ENCODE measurements at regions not wholly inside any gene's neighbourhood (a gene's known extent, or its start where the extent isn't known, plus 50 kb on each side); places are given as distances from the start of the nearest gene placed in this dataset.
A peak's percentile ranks its signal among the peaks of the same experiment; 100 is the strongest.

DNA sequence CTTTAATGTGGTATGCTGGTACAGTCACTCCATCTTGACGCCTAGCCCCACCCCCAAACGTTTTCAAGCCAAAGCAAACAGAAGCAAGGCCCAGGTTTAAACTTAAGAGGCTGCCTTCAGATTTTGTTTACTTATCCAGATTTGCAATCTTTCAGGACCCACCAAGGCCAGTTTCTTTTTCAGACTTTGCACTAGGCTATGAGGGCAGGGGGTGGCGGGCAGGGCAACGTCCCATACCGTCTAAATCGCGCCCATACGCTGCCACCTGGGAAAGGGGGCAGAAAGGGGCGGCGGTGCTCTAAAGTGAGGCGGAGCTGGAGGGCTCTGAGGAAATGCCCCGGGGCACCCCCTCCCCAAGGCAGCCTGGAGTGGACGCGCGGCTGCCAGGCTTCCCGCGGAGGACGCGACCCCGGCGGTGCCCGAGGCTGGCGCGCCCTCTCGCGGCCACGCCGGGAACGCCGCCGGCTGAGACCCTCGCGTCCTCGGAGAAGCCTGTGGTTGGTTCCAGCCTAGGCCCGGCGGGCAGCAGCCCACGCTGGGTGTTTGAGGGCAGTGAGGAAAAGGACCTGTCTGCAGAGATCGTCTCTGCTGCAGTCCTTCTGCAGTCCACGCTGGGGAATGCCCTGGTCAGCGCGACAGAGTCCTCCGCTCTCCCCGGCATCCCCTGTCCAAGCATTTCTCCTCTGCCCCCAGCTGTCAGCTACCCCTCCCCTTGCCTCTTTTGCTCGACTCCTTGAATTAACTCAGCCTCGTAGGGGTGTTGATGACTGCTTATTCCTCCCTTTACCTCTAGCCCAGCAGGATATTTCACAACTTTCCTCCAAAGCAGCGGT lies 93.7 kb upstream of the PRNP start:
- TF ChIP-seq, protein P1, sequence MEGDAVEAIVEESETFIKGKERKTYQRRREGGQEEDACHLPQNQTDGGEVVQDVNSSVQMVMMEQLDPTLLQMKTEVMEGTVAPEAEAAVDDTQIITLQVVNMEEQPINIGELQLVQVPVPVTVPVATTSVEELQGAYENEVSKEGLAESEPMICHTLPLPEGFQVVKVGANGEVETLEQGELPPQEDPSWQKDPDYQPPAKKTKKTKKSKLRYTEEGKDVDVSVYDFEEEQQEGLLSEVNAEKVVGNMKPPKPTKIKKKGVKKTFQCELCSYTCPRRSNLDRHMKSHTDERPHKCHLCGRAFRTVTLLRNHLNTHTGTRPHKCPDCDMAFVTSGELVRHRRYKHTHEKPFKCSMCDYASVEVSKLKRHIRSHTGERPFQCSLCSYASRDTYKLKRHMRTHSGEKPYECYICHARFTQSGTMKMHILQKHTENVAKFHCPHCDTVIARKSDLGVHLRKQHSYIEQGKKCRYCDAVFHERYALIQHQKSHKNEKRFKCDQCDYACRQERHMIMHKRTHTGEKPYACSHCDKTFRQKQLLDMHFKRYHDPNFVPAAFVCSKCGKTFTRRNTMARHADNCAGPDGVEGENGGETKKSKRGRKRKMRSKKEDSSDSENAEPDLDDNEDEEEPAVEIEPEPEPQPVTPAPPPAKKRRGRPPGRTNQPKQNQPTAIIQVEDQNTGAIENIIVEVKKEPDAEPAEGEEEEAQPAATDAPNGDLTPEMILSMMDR (IDR thresholded peaks at IDR 0.05; ENCODE audit: poor library complexity, severe bottlenecking): peak; percentile 83
- TF ChIP-seq POLR2AphosphoS5 (IDR thresholded peaks at IDR 0.05) (no peak), TAF1 (IDR thresholded peaks at IDR 0.05; ENCODE audit: low read depth) (no peak), EP300 (conservative IDR thresholded peaks at IDR 0.05; ENCODE audit: poor library complexity, severe bottlenecking) (no peak), RAD21 (conservative IDR thresholded peaks at IDR 0.05) (peak; percentile 83), SMC3 (conservative IDR thresholded peaks at IDR 0.05; ENCODE audit: poor library complexity) (peak; percentile 82), EZH2 (IDR thresholded peaks at IDR 0.05; ENCODE audit: borderline replicate concordance, insufficient read depth, low read length, poor library complexity, severe bottlenecking) (no peak)
- TF ChIP-seq, protein P2, sequence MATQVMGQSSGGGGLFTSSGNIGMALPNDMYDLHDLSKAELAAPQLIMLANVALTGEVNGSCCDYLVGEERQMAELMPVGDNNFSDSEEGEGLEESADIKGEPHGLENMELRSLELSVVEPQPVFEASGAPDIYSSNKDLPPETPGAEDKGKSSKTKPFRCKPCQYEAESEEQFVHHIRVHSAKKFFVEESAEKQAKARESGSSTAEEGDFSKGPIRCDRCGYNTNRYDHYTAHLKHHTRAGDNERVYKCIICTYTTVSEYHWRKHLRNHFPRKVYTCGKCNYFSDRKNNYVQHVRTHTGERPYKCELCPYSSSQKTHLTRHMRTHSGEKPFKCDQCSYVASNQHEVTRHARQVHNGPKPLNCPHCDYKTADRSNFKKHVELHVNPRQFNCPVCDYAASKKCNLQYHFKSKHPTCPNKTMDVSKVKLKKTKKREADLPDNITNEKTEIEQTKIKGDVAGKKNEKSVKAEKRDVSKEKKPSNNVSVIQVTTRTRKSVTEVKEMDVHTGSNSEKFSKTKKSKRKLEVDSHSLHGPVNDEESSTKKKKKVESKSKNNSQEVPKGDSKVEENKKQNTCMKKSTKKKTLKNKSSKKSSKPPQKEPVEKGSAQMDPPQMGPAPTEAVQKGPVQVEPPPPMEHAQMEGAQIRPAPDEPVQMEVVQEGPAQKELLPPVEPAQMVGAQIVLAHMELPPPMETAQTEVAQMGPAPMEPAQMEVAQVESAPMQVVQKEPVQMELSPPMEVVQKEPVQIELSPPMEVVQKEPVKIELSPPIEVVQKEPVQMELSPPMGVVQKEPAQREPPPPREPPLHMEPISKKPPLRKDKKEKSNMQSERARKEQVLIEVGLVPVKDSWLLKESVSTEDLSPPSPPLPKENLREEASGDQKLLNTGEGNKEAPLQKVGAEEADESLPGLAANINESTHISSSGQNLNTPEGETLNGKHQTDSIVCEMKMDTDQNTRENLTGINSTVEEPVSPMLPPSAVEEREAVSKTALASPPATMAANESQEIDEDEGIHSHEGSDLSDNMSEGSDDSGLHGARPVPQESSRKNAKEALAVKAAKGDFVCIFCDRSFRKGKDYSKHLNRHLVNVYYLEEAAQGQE (IDR thresholded peaks at IDR 0.05; ENCODE audit: borderline replicate concordance): no peak
